Uterus (tissue), 2 donors: ENCODE measurements at regions not wholly inside any gene's neighbourhood (a gene's known extent, or its start where the extent isn't known, plus 50 kb on each side); places are given as distances from the start of the nearest gene placed in this dataset.

Experiments used
- CTCF ChIP-seq, 4 experiments: fragments of 200-600 bp in 2 of 4; fragments of 450-650 bp in 2 of 4; sonication (generic) in 2 of 4; IDR thresholded peaks; one replicate each; pipeline ENCODE4 v1.5.1; 2016 to 2019; ENCODE audit warnings: antibody characterized with exemption in 4 of 4, mild to moderate bottlenecking in 2 of 4, moderate library complexity in 1 of 4
- POLR2A ChIP-seq, 2 donors: fragments of 450-650 bp; IDR thresholded peaks; one replicate each; pipeline ENCODE4 v1.6.1; 2016; ENCODE audit warnings: antibody characterized with exemption in 2 of 2, mild to moderate bottlenecking in 1 of 2, moderate library complexity in 1 of 2

DNA sequence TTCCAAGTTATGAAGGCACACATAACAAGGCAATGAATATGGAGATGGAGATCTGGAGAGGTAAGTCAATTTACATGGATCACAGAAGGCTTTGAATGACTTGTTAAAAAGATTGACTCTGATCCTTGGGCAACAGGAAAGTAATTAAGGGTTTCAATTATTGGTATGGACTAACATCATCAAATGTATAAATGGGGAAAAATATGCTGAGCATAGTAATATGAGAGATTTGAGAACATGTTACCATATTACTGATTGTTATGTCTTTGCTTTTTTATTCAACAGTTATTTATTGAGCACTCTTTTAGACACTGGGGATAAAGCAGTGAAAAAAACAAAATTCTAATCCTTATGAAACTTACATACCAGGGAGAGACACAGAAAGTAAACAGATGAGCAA lies 238.5 kb upstream of the ROBO1 start:
- TF ChIP-seq CTCF (IDR thresholded peaks at IDR 0.05) (no peak), POLR2A (IDR thresholded peaks at IDR 0.05) (no peak)
